IMR-90 (cell line): ENCODE measurements at regions not wholly inside any gene's neighbourhood (a gene's known extent, or its start where the extent isn't known, plus 50 kb on each side); places are given as distances from the start of the nearest gene placed in this dataset.

Experiments used
- ATAC-seq: fragments of 200-7000 bp; cut with Tn5 transposase; 2 replicates; pipeline ENCODE4 v1.9.1; 2020; ENCODE audit warnings: low read depth, mild to moderate bottlenecking, moderate library complexity
- BruUV-seq: library from RNA; stranded (reverse); fragments of 400-500 nt; replicated peaks from 2 replicates; lab custom pipeline; 2021; lab: Mats Ljungman, UMichigan
- CTCF ChIA-PET: fragments of 300-600 bp; formaldehyde crosslinking; extraction: SDS; loops from one replicate; lab custom pipeline; 2021; ENCODE audit warnings: antibody characterized with exemption; lab: Yijun Ruan, JAX
- POLR2A ChIA-PET: fragments of 300-600 bp; sonication (Branson Sonifier 250); formaldehyde crosslinking; loops from one replicate; lab custom pipeline; 2022; ENCODE audit warnings: antibody characterized with exemption; ENCODE audit not compliant: unreplicated experiment; lab: Charles Lee
- DNase-seq: peaks from one replicate; pipeline ENCODE4 v3.0.0; 2013
- H2AFZ ChIP-seq: replicated peaks from 2 replicates; pipeline ENCODE3; 2013; ENCODE audit warnings: low read length, mild to moderate bottlenecking; ENCODE audit not compliant: poor library complexity
- H2AK5ac ChIP-seq: 2 replicates; pipeline ENCODE4 v1.6.1; 2013; ENCODE audit warnings: low read depth, low read length, inconsistent platforms
- H2AK9ac ChIP-seq: replicated peaks from 2 replicates; pipeline ENCODE3; 2013; ENCODE audit warnings: mild to moderate bottlenecking, low read depth, low read length, moderate library complexity; ENCODE audit not compliant: poor library complexity
- H2BK120ac ChIP-seq: 2 replicates; pipeline ENCODE4 v1.6.1; 2013; ENCODE audit warnings: low read depth, low read length, inconsistent platforms
- H2BK15ac ChIP-seq: 3 replicates; pipeline ENCODE4 v1.6.1; 2013; ENCODE audit warnings: low read depth, low read length, inconsistent platforms
- H2BK20ac ChIP-seq: 2 replicates; pipeline ENCODE4 v1.6.1; 2013; ENCODE audit warnings: low read depth, mild to moderate bottlenecking, inconsistent platforms, low read length, moderate library complexity
- H2BK5ac ChIP-seq: 2 replicates; pipeline ENCODE4 v1.6.1; 2013; ENCODE audit warnings: mild to moderate bottlenecking, low read depth, low read length, inconsistent platforms; ENCODE audit not compliant: poor library complexity, severe bottlenecking
- H3K14ac ChIP-seq: replicated peaks from 2 replicates; pipeline ENCODE4 v1.6.1; 2013; ENCODE audit warnings: low read depth, low read length, inconsistent platforms
- H3K18ac ChIP-seq: 2 replicates; pipeline ENCODE4 v1.6.1; 2013; ENCODE audit warnings: low read depth, low read length, control low read depth
- H3K23ac ChIP-seq: 2 replicates; pipeline ENCODE4 v1.6.1; 2013; ENCODE audit warnings: low read depth, low read length, inconsistent platforms
- H3K27ac ChIP-seq: 2 replicates; pipeline ENCODE4 v1.5.1; 2013; ENCODE audit warnings: mild to moderate bottlenecking, control low read depth, low read length; ENCODE audit not compliant: insufficient read depth
- H3K27me3 ChIP-seq: 2 replicates; pipeline ENCODE4 v1.6.1; 2013; ENCODE audit warnings: low read length; ENCODE audit not compliant: control insufficient read depth, insufficient read depth
- H3K36me3 ChIP-seq: 2 replicates; pipeline ENCODE4 v1.6.1; 2013; ENCODE audit warnings: low read length, mixed read lengths; ENCODE audit not compliant: control insufficient read depth, insufficient read depth
- H3K4ac ChIP-seq: 2 replicates; pipeline ENCODE4 v1.6.1; 2013; ENCODE audit warnings: low read depth, low read length, inconsistent platforms
- H3K4me1 ChIP-seq: 2 replicates; pipeline ENCODE4 v1.6.1; 2013; ENCODE audit warnings: low read length, mixed read lengths; ENCODE audit not compliant: control insufficient read depth, insufficient read depth
- H3K4me2 ChIP-seq: 2 replicates; pipeline ENCODE4 v1.6.1; 2013; ENCODE audit warnings: low read depth, mild to moderate bottlenecking, control low read depth, low read length, moderate library complexity
- H3K4me3 ChIP-seq: 2 replicates; pipeline ENCODE4 v1.5.1; 2013; ENCODE audit warnings: low read depth, mild to moderate bottlenecking, control low read depth, low read length, moderate library complexity; ENCODE audit not compliant: insufficient read depth
- H3K56ac ChIP-seq: 2 replicates; pipeline ENCODE4 v1.6.1; 2013; ENCODE audit warnings: low read length, inconsistent platforms; ENCODE audit not compliant: insufficient read depth; ENCODE audit errors: extremely low read depth
- H3K79me1 ChIP-seq, 2 experiments: 2 replicates each; pipeline ENCODE4 v1.6.1; 2013; ENCODE audit warnings: low read length in 2 of 2, inconsistent platforms in 1 of 2, low read depth in 1 of 2
- H3K9ac ChIP-seq: 2 replicates; pipeline ENCODE4 v1.6.1; 2013; ENCODE audit warnings: low read depth, low read length, control low read depth
- H3K9me1 ChIP-seq: 2 replicates; pipeline ENCODE4 v1.6.1; 2013; ENCODE audit warnings: low read length, inconsistent platforms; ENCODE audit not compliant: insufficient read depth
- H3K9me3 ChIP-seq: 2 replicates; pipeline ENCODE4 v1.6.1; 2013; ENCODE audit warnings: low read length; ENCODE audit not compliant: control insufficient read depth, insufficient read depth
- H4K20me1 ChIP-seq: 2 replicates; pipeline ENCODE4 v1.6.1; 2013; ENCODE audit warnings: low read length, inconsistent platforms; ENCODE audit not compliant: insufficient read depth
- H4K5ac ChIP-seq: 2 replicates; pipeline ENCODE4 v1.6.1; 2013; ENCODE audit warnings: mild to moderate bottlenecking, low read depth, low read length, control low read depth
- H4K8ac ChIP-seq, 2 experiments: 2 replicates each; pipeline ENCODE4 v1.6.1; 2013; ENCODE audit warnings: low read depth in 2 of 2, low read length in 2 of 2, control low read depth in 1 of 2, inconsistent platforms in 1 of 2
- H4K91ac ChIP-seq: 2 replicates; pipeline ENCODE4 v1.6.1; 2013; ENCODE audit warnings: low read depth, low read length, inconsistent platforms; ENCODE audit not compliant: insufficient read depth
- CEBPB ChIP-seq: IDR thresholded peaks from 2 replicates; pipeline ENCODE4 v1.6.1; 2012; ENCODE audit warnings: low read depth, low read length, improper control_type of control experiment
- FOS ChIP-seq: fragments of 150-350 bp; IDR thresholded peaks from 2 replicates; pipeline ENCODE4 v1.6.1; 2016; ENCODE audit warnings: low read depth, low read length
- MXI1 ChIP-seq: IDR thresholded peaks from 2 replicates; pipeline ENCODE4 v1.6.1; 2012; ENCODE audit warnings: low read depth, mild to moderate bottlenecking, low read length, moderate library complexity, borderline replicate concordance
- NFE2L2 ChIP-seq: fragments of 150-350 bp; IDR thresholded peaks from 2 replicates; pipeline ENCODE4 v1.6.1; 2016; ENCODE audit warnings: low read depth, mild to moderate bottlenecking, low read length
- POLR2A ChIP-seq: IDR thresholded peaks from 2 replicates; pipeline ENCODE4 v1.6.1; 2012; ENCODE audit warnings: mild to moderate bottlenecking, low read depth, low read length
- RFX5 ChIP-seq: IDR thresholded peaks from 2 replicates; pipeline ENCODE4 v1.8.0; 2012; ENCODE audit warnings: low read depth, mild to moderate bottlenecking, low read length, moderate library complexity
- SMC3 ChIP-seq: fragments of 150-350 bp; IDR thresholded peaks from 2 replicates; pipeline ENCODE4 v1.6.1; 2016; ENCODE audit warnings: low read depth, mild to moderate bottlenecking, antibody characterized with exemption, low read length, moderate library complexity
- WGBS, 2 experiments: methylation state at CpG; one replicate each; pipeline versions ENCODE4 v1.1.5 to v1.1.7; 2013; ENCODE audit warnings: missing lambda C conversion rate in 2 of 2; ENCODE audit not compliant: insufficient read length in 1 of 2; ENCODE audit errors: extremely low coverage in 2 of 2; 5-methylcytosine and 5-hydroxymethylcytosine counted together
- dilution Hi-C: fragments of 300-500 bp; cut with HindIII; formaldehyde crosslinking; loops from one replicate; pipeline ENCODE4 v1.14.3; 2018; ENCODE audit warnings: low sequenced_read_pairs; ENCODE audit not compliant: unreplicated experiment
- in situ Hi-C: fragments of 300-500 bp; cut with MboI; formaldehyde crosslinking; loops from 3 replicates; pipeline ENCODE4 v1.14.3; 2019; ENCODE audit warnings: low sequenced_read_pairs, inconsistent platforms, mixed read lengths
- intact Hi-C: fragments of 100-400 bp; cut with micrococcal nuclease; formaldehyde crosslinking; loops from 2 replicates; pipeline ENCODE4 v1.10.0; 2022
- TF ChIP-seq, protein P1 (sequence below): fragments of 150-350 bp; IDR thresholded peaks from 2 replicates; pipeline ENCODE4 v1.6.1; 2017; ENCODE audit warnings: mild to moderate bottlenecking, antibody characterized with exemption, low read length, low read depth
- TF ChIP-seq, protein P2 (sequence below): fragments of 150-350 bp; IDR thresholded peaks from 2 replicates; pipeline ENCODE4 v1.6.1; 2016; ENCODE audit warnings: low read depth, mild to moderate bottlenecking, low read length, moderate library complexity, borderline replicate concordance

DNA sequence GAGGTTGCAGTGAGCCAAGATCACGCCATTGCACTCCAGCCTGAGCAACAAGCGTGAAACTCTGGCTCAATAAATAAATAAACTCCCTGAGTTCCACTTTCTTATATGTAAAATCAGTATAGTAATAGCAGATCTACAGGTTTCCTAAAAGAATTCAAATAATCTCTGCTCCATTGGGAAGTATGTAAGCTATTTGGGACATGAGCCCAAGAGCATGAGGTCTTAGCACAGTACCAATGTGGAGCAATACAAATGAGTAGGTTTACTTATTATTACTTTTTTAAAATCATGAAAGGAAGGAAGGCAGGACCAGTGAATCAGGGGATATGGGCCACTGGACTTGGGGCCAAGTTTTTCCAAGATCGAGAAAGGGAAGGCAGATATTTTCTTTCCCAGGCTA lies 216.9 kb upstream of the DIO2 start:
- BruUV-seq = no TSS peak
- DNase-seq = peak; percentile 47

More for the DNA sequence above, 216.9 kb upstream of the DIO2 start:
- Histone ChIP-seq H3K27me3 (no peaks in the 10 kb centered on the region), H2AK9ac (no peak overlapping the region), H3K79me1 (no peaks in the 10 kb centered on the region), H3K14ac (peak overlapping the region; percentile 10; the same call in 1 of the 2 replicates), H3K4me2 (no peak overlapping the region), H4K8ac (peak overlapping the region; percentile 45 to 49; a peak in 2 of 4 replicates), H3K23ac (no peak overlapping the region), H3K4me3 (no peak overlapping the region), H3K4ac (peak overlapping the region; percentile 4; the same call in 1 of the 2 replicates), H3K36me3 (no peaks in the 10 kb centered on the region), H2BK15ac (peak overlapping the region; percentile 60; the same call in 1 of the 3 replicates), H4K5ac (no peak overlapping the region; the same call in 1 of the 2 replicates), H3K18ac (peak overlapping the region; percentile 9; the same call in 1 of the 2 replicates), H2AFZ (no peak overlapping the region), H3K27ac (no peak overlapping the region), H3K9me3 (no peaks in the 10 kb centered on the region), H2BK20ac (peak overlapping the region; percentile 27), H2BK5ac (peak overlapping the region; percentile 33), H4K91ac (peak overlapping the region; percentile 44; the same call in 1 of the 2 replicates), H3K56ac (peak overlapping the region; percentile 10; the same call in 1 of the 2 replicates), H3K4me1 (peaks cover 10% of the 10 kb centered on the region), H3K9ac (no peak overlapping the region), H4K20me1 (no peaks in the 10 kb centered on the region), H2AK5ac (no peak overlapping the region), H2BK120ac (peak overlapping the region; percentile 21), H3K9me1 (no peaks in the 10 kb centered on the region)
- TF ChIP-seq SMC3 (no peak), RFX5 (no peak), FOS (no peak), CEBPB (no peak), MXI1 (no peak), NFE2L2 (no peak), POLR2A (no peak)
- TF ChIP-seq, protein P1, sequence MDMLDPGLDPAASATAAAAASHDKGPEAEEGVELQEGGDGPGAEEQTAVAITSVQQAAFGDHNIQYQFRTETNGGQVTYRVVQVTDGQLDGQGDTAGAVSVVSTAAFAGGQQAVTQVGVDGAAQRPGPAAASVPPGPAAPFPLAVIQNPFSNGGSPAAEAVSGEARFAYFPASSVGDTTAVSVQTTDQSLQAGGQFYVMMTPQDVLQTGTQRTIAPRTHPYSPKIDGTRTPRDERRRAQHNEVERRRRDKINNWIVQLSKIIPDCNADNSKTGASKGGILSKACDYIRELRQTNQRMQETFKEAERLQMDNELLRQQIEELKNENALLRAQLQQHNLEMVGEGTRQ = no peak
- TF ChIP-seq, protein P2, sequence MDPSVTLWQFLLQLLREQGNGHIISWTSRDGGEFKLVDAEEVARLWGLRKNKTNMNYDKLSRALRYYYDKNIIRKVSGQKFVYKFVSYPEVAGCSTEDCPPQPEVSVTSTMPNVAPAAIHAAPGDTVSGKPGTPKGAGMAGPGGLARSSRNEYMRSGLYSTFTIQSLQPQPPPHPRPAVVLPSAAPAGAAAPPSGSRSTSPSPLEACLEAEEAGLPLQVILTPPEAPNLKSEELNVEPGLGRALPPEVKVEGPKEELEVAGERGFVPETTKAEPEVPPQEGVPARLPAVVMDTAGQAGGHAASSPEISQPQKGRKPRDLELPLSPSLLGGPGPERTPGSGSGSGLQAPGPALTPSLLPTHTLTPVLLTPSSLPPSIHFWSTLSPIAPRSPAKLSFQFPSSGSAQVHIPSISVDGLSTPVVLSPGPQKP = no peak
- WGBS, 2 experiments = no CpG with 5 or more reads among the region's 3 CpGs
- intact Hi-C loops = loop anchor here (5.0 kb wide), 1 partner anchor 371 kb away; no protein-coding TSS in a partner anchor
- ATAC-seq = no peak
- ChIA-PET POLR2A (no interaction called here), CTCF (interaction anchor here (0.5 to 1.0 kb wide), 3 partner anchors 9 to 1494 kb away, joined by 3 read pairs; no protein-coding TSS in a partner anchor)
- dilution Hi-C loops = no loop called here
- in situ Hi-C loops = no loop called here
